Sigmoid colon (tissue), 6 donors: ENCODE measurements at regions not wholly inside any gene's neighbourhood (a gene's known extent, or its start where the extent isn't known, plus 50 kb on each side); places are given as distances from the start of the nearest gene placed in this dataset.

ENCODE experiments used
- DNase-seq: peaks from one replicate; pipeline ENCODE4 v3.0.0-alpha.2; 2019
- H3K27ac ChIP-seq, 4 donors: fragments of 200-600 bp; sonication (generic); one replicate each; pipeline ENCODE4 v1.5.1; 2016 to 2019; ENCODE audit warnings: mild to moderate bottlenecking in 1 of 4
- H3K27me3 ChIP-seq, 3 donors: fragments of 200-600 bp; sonication (generic); one replicate each; pipeline ENCODE4 v1.5.1; 2019; ENCODE audit warnings: mild to moderate bottlenecking in 1 of 3
- H3K36me3 ChIP-seq, 4 donors: fragments of 200-600 bp; sonication (generic); one replicate each; pipeline ENCODE4 v1.5.1; 2016 to 2019
- H3K4me1 ChIP-seq, 4 donors: fragments of 200-600 bp; sonication (generic); one replicate each; pipeline ENCODE4 v1.5.1; 2017 to 2019
- H3K4me3 ChIP-seq, 4 donors: fragments of 200-600 bp; sonication (generic); one replicate each; pipeline ENCODE4 v1.5.1; 2017 to 2019; ENCODE audit warnings: mild to moderate bottlenecking in 2 of 4, moderate library complexity in 1 of 4
- H3K9me3 ChIP-seq, 4 donors: fragments of 200-600 bp in 3 of 4; sonication (generic) in 3 of 4; one replicate each; pipeline versions ENCODE4 v1.5.1 to v1.6.1; 2013 to 2019
- CTCF ChIP-seq, 4 experiments: fragments of 450-650 bp in 3 of 4; fragments of 200-600 bp in 1 of 4; IDR thresholded peaks; one replicate each; pipeline ENCODE4 v1.5.1; 2016 to 2019; ENCODE audit warnings: antibody characterized with exemption in 4 of 4, mild to moderate bottlenecking in 3 of 4, moderate library complexity in 2 of 4
- EP300 ChIP-seq, 4 donors: sonication (generic); formaldehyde crosslinking; IDR thresholded peaks; one replicate each; pipeline ENCODE4 v1.6.1; 2017; ENCODE audit warnings: antibody characterized with exemption in 4 of 4
- POLR2A ChIP-seq, 2 donors: fragments of 450-650 bp; IDR thresholded peaks; one replicate each; pipeline ENCODE4 v1.6.1; 2016; ENCODE audit warnings: antibody characterized with exemption in 2 of 2, mild to moderate bottlenecking in 2 of 2, moderate library complexity in 2 of 2
- POLR2AphosphoS5 ChIP-seq, 4 donors: sonication (generic); formaldehyde crosslinking; IDR thresholded peaks; one replicate each; pipeline ENCODE4 v1.6.1; 2017; ENCODE audit warnings: antibody characterized with exemption in 4 of 4
- WGBS, 2 donors: extraction: QIAGEN DNeasy Blood & Tissue Kit; methylation state at CpG; one replicate each; pipeline ENCODE4 v1.1.7; 2013; 5-methylcytosine and 5-hydroxymethylcytosine counted together
- intact Hi-C: fragments of 100-400 bp; cut with DNase I; formaldehyde crosslinking; loops from one replicate; pipeline ENCODE4 v1.15.1; 2023
- donor health status: healthy with polysubstance abuse.
- donor health status: healthy.

GRCh38 chr12:22978962-22979361, 354.0 kb downstream of the ETNK1 start:
- DNase-seq = no peak
- Histone ChIP-seq H3K27me3 (no peaks in the 10 kb centered on the region), H3K4me1 (no peaks in the 10 kb centered on the region), H3K4me3 (no peak overlapping the region), H3K27ac (no peak overlapping the region), H3K9me3 (no peaks in the 10 kb centered on the region), H3K36me3 (no peaks in the 10 kb centered on the region)
- intact Hi-C loops = no loop called here
- WGBS, 2 donors = 82 to 85% methylated on average over 2 of the region's 2 CpGs
- no peak for TF ChIP-seq CTCF (IDR thresholded peaks at IDR 0.05)

- intact Hi-C loops = no loop called here
- H3K36me3 ChIP-seq = no peaks in the 10 kb centered on the region
- H3K9me3 ChIP-seq = no peaks in the 10 kb centered on the region
- no peak overlapping the region for H3K4me3 ChIP-seq
- H3K27me3 ChIP-seq = no peaks in the 10 kb centered on the region
- WGBS, 2 donors = 88 to 89% methylated on average over 5 of the region's 5 CpGs
- no peak for DNase-seq
- H3K4me1 ChIP-seq = no peaks in the 10 kb centered on the region
- no peak for TF ChIP-seq POLR2A (IDR thresholded peaks at IDR 0.05)
- no peak overlapping the region for H3K27ac ChIP-seq
Observed at GRCh38 chr12:22979854-22980469, 355.0 kb downstream of the ETNK1 start.

- DNase-seq = no peak
- Histone ChIP-seq H3K27me3 (no peaks in the 10 kb centered on the region), H3K27ac (no peak overlapping the region), H3K4me1 (no peaks in the 10 kb centered on the region), H3K4me3 (no peak overlapping the region), H3K36me3 (no peaks in the 10 kb centered on the region), H3K9me3 (no peaks in the 10 kb centered on the region)
- intact Hi-C loops = no loop called here
- TF ChIP-seq POLR2AphosphoS5 (IDR thresholded peaks at IDR 0.05) = no peak
- no peak for TF ChIP-seq POLR2A (IDR thresholded peaks at IDR 0.05)
- no peak for TF ChIP-seq CTCF (IDR thresholded peaks at IDR 0.05)
- no peak for TF ChIP-seq EP300 (IDR thresholded peaks at IDR 0.05)
- WGBS, 2 donors = 20 to 71% methylated on average over 3 of the region's 3 CpGs
Observed at GRCh38 chr12:22981711-22982110, 356.7 kb downstream of the ETNK1 start.

- no peaks in the 10 kb centered on the region for H3K36me3 ChIP-seq
- H3K9me3 ChIP-seq = no peaks in the 10 kb centered on the region
- H3K27ac ChIP-seq = no peak overlapping the region
- no peak for DNase-seq
- intact Hi-C loops = no loop called here
- H3K4me1 ChIP-seq = no peaks in the 10 kb centered on the region
- TF ChIP-seq CTCF (IDR thresholded peaks at IDR 0.05) (no peak), POLR2A (IDR thresholded peaks at IDR 0.05) (no peak), POLR2AphosphoS5 (IDR thresholded peaks at IDR 0.05) (no peak), EP300 (IDR thresholded peaks at IDR 0.05) (no peak)
- WGBS, 2 donors = 90 to 92% methylated on average over 13 of the region's 13 CpGs
- H3K27me3 ChIP-seq = no peaks in the 10 kb centered on the region
- H3K4me3 ChIP-seq = no peak overlapping the region
Observed at GRCh38 chr12:22982635-22983034, 357.7 kb downstream of the ETNK1 start.

GRCh38 chr12:22986997-22987396, 362.0 kb downstream of the ETNK1 start:
- no peaks in the 10 kb centered on the region for H3K9me3 ChIP-seq
- no peaks in the 10 kb centered on the region for H3K36me3 ChIP-seq
- H3K27ac ChIP-seq = no peak overlapping the region
- no peak for DNase-seq
- no peak overlapping the region for H3K4me3 ChIP-seq
- H3K27me3 ChIP-seq = no peaks in the 10 kb centered on the region
- no peak for TF ChIP-seq CTCF (IDR thresholded peaks at IDR 0.05)
- no peak for TF ChIP-seq EP300 (IDR thresholded peaks at IDR 0.05)
- no peak for TF ChIP-seq POLR2A (IDR thresholded peaks at IDR 0.05)
- no peak for TF ChIP-seq POLR2AphosphoS5 (IDR thresholded peaks at IDR 0.05)
- 74 to 76% methylated on average over 1 of the region's 1 CpG for WGBS, 2 donors
- no peaks in the 10 kb centered on the region for H3K4me1 ChIP-seq
- intact Hi-C loops = no loop called here
